Stomach (tissue), 8 donors: ENCODE measurements at regions not wholly inside any gene's neighbourhood (a gene's known extent, or its start where the extent isn't known, plus 50 kb on each side); places are given as distances from the start of the nearest gene placed in this dataset.

Experiments used
- DNase-seq, 2 donors: peaks; one replicate each; pipeline versions ENCODE4 v3.0.0 to v3.0.0-alpha.2; 2013 to 2019
- H3K27ac ChIP-seq, 5 donors: fragments of 200-600 bp in 4 of 5; sonication (generic) in 4 of 5; one replicate each; pipeline ENCODE4 v1.5.1; 2013 to 2019; ENCODE audit warnings: mild to moderate bottlenecking in 1 of 5, moderate library complexity in 1 of 5
- H3K27me3 ChIP-seq, 3 donors: fragments of 200-600 bp; sonication (generic); one replicate each; pipeline ENCODE4 v1.5.1; 2017 to 2019; ENCODE audit warnings: mixed run types in 1 of 3
- H3K36me3 ChIP-seq, 4 donors: fragments of 200-600 bp; sonication (generic); 1 replicate in 3 of 4; 2 replicates in 1 of 4; pipeline ENCODE4 v1.5.1; 2016 to 2019
- H3K4me1 ChIP-seq, 4 donors: fragments of 200-600 bp; sonication (generic); one replicate each; pipeline ENCODE4 v1.5.1; 2016 to 2019
- H3K4me3 ChIP-seq, 4 donors: fragments of 200-600 bp; sonication (generic) in 3 of 4; one replicate each; pipeline ENCODE4 v1.5.1; 2016 to 2019; ENCODE audit warnings: mild to moderate bottlenecking in 1 of 4
- H3K9me3 ChIP-seq, 4 donors: fragments of 200-600 bp; sonication (generic); one replicate each; pipeline ENCODE4 v1.5.1; 2016 to 2019
- CTCF ChIP-seq, 7 experiments: fragments of 450-650 bp in 4 of 7; fragments of 200-600 bp in 3 of 7; sonication (generic) in 3 of 7; IDR thresholded peaks; one replicate each; pipeline ENCODE4 v1.5.1; 2016 to 2019; ENCODE audit warnings: antibody characterized with exemption in 7 of 7, control low read depth in 2 of 7, mild to moderate bottlenecking in 1 of 7
- EP300 ChIP-seq: sonication (generic); formaldehyde crosslinking; IDR thresholded peaks from one replicate; pipeline ENCODE4 v1.6.1; 2017; ENCODE audit warnings: antibody characterized with exemption
- POLR2A ChIP-seq, 4 donors: fragments of 450-650 bp; IDR thresholded peaks; one replicate each; pipeline ENCODE4 v1.6.1; 2016; ENCODE audit warnings: antibody characterized with exemption in 4 of 4, control low read depth in 2 of 4, mild to moderate bottlenecking in 1 of 4, moderate library complexity in 1 of 4
- POLR2AphosphoS5 ChIP-seq, 3 donors: sonication (generic); formaldehyde crosslinking; IDR thresholded peaks; one replicate each; pipeline ENCODE4 v1.6.1; 2016; ENCODE audit warnings: antibody characterized with exemption in 3 of 3
- WGBS, 5 donors: extraction: QIAGEN DNeasy Blood & Tissue Kit in 3 of 5; methylation state at CpG; one replicate each; pipeline versions ENCODE4 v1.1.5 to v1.1.7; 2013 to 2018; 5-methylcytosine and 5-hydroxymethylcytosine counted together
- intact Hi-C: fragments of 100-400 bp; cut with DNase I; formaldehyde crosslinking; loops from one replicate; pipeline ENCODE4 v1.15.1; 2023; ENCODE audit warnings: low total_unique reads
- donor health status: healthy with polysubstance abuse.
- donor health status: Bipolar disorder and iron deficiency.
- donor health status: healthy.

GRCh38 chr19:29017788-29018187 is 195.2 kb downstream of the UQCRFS1 start:
- TF ChIP-seq POLR2AphosphoS5 (IDR thresholded peaks at IDR 0.05) (no peak), EP300 (no peak), POLR2A (IDR thresholded peaks at IDR 0.05) (no peak), CTCF (IDR thresholded peaks at IDR 0.05) (no peak)
- intact Hi-C loops: no loop called here
- DNase-seq: no peak
- Histone ChIP-seq H3K27me3 (peaks cover 0 to 60% (median 0%) of the 10 kb centered on the region in 3 donors), H3K4me1 (no peaks in the 10 kb centered on the region), H3K9me3 (no peaks in the 10 kb centered on the region), H3K27ac (no peak overlapping the region), H3K36me3 (no peaks in the 10 kb centered on the region), H3K4me3 (no peak overlapping the region)
- 73 to 85% (median 83%) methylated on average over 8 of the region's 8 CpGs for WGBS, 5 donors

GRCh38 chr19:29016926-29017760 is 195.8 kb downstream of the UQCRFS1 start:
- WGBS, 5 donors: 46 to 64% (median 56%) methylated on average over 11 of the region's 11 CpGs
- Histone ChIP-seq H3K9me3 (no peaks in the 10 kb centered on the region), H3K27ac (no peak overlapping the region), H3K4me3 (no peak overlapping the region), H3K4me1 (no peaks in the 10 kb centered on the region), H3K27me3 (peaks cover 0 to 54% (median 0%) of the 10 kb centered on the region in 3 donors), H3K36me3 (no peaks in the 10 kb centered on the region)
- TF ChIP-seq POLR2A (IDR thresholded peaks at IDR 0.05) (no peak), CTCF (IDR thresholded peaks at IDR 0.05) (no peak), EP300 (no peak), POLR2AphosphoS5 (IDR thresholded peaks at IDR 0.05) (no peak)
- no peak for DNase-seq
- intact Hi-C loops: no loop called here

- H3K4me3 ChIP-seq: no peak overlapping the region
- 69 to 87% (median 80%) methylated on average over 2 of the region's 2 CpGs for WGBS, 5 donors
- no peak for DNase-seq
- H3K9me3 ChIP-seq: no peaks in the 10 kb centered on the region
- TF ChIP-seq POLR2AphosphoS5 (IDR thresholded peaks at IDR 0.05): no peak
- no peak for TF ChIP-seq CTCF (IDR thresholded peaks at IDR 0.05)
- TF ChIP-seq POLR2A (IDR thresholded peaks at IDR 0.05): no peak
- TF ChIP-seq EP300: no peak
- H3K27me3 ChIP-seq: peaks cover 0 to 47% (median 0%) of the 10 kb centered on the region in 3 donors
- no peak overlapping the region for H3K27ac ChIP-seq
- H3K4me1 ChIP-seq: no peaks in the 10 kb centered on the region
- no peaks in the 10 kb centered on the region for H3K36me3 ChIP-seq
- intact Hi-C loops: no loop called here
These were observed 196.6 kb downstream of the UQCRFS1 start for GRCh38 chr19:29016353-29016752.

- H3K27me3 ChIP-seq: peaks cover 0 to 39% (median 0%) of the 10 kb centered on the region in 3 donors
- intact Hi-C loops: no loop called here
- TF ChIP-seq CTCF (IDR thresholded peaks at IDR 0.05): no peak
- TF ChIP-seq EP300: no peak
- no peak for TF ChIP-seq POLR2AphosphoS5 (IDR thresholded peaks at IDR 0.05)
- no peak for TF ChIP-seq POLR2A (IDR thresholded peaks at IDR 0.05)
- H3K4me1 ChIP-seq: no peaks in the 10 kb centered on the region
- no peaks in the 10 kb centered on the region for H3K9me3 ChIP-seq
- no peak overlapping the region for H3K4me3 ChIP-seq
- no peaks in the 10 kb centered on the region for H3K36me3 ChIP-seq
- H3K27ac ChIP-seq: no peak overlapping the region
- no peak for DNase-seq
These were observed 197.4 kb downstream of the UQCRFS1 start for GRCh38 chr19:29015569-29015968.
